Chondrocyte (in vitro differentiated cells): ENCODE measurements at regions not wholly inside any gene's neighbourhood (a gene's known extent, or its start where the extent isn't known, plus 50 kb on each side); places are given as distances from the start of the nearest gene placed in this dataset.

ENCODE experiments used
- DNase-seq: peaks from one replicate; pipeline ENCODE4 v3.0.0; 2021; ENCODE audit warnings: mixed read lengths, low spot score
- H3K27ac Mint-ChIP-seq: one replicate; pipeline ENCODE4 v1.8.0; 2021; ENCODE audit warnings: mild to moderate bottlenecking, moderate library complexity, mixed read lengths; ENCODE audit not compliant: unreplicated experiment
- H3K27me3 Mint-ChIP-seq: 2 replicates; pipeline ENCODE4 v1.8.0; 2021; ENCODE audit warnings: low read depth, mixed read lengths
- H3K36me3 Mint-ChIP-seq: 2 replicates; pipeline ENCODE4 v1.8.0; 2021; ENCODE audit warnings: low read depth, mixed read lengths
- H3K4me1 Mint-ChIP-seq: 2 replicates; pipeline ENCODE4 v1.8.0; 2021; ENCODE audit warnings: low read depth, mild to moderate bottlenecking, mixed read lengths
- H3K4me3 Mint-ChIP-seq: one replicate; pipeline ENCODE4 v1.8.0; 2021; ENCODE audit warnings: mild to moderate bottlenecking, moderate library complexity, mixed read lengths; ENCODE audit not compliant: unreplicated experiment
- H3K9me3 Mint-ChIP-seq: 2 replicates; pipeline ENCODE4 v1.8.0; 2021; ENCODE audit warnings: low read depth, mixed read lengths
- CTCF ChIP-seq: fragments of 200-600 bp; sonication (generic); IDR thresholded peaks from 2 replicates; pipeline ENCODE4 v1.5.0; 2021; ENCODE audit warnings: antibody characterized with exemption, mild to moderate bottlenecking, moderate library complexity

GRCh38 chr1:25167269-25168192 is 64.8 kb downstream of the SYF2 start:
- H3K4me1 Mint-ChIP-seq, result peaks cover 5% of the 10 kb centered on the region
- H3K36me3 Mint-ChIP-seq, result peaks cover 1% of the 10 kb centered on the region
- TF ChIP-seq CTCF, result no peak
- peaks cover 5% of the 10 kb centered on the region for H3K9me3 Mint-ChIP-seq
- peaks cover 7% of the 10 kb centered on the region for H3K27me3 Mint-ChIP-seq
- no peak overlapping the region for H3K4me3 Mint-ChIP-seq
- no peak overlapping the region for H3K27ac Mint-ChIP-seq
- DNase-seq, result no peak

- no peak overlapping the region for H3K4me3 Mint-ChIP-seq
- no peak for TF ChIP-seq CTCF
- peaks cover 10% of the 10 kb centered on the region for H3K27me3 Mint-ChIP-seq
- H3K4me1 Mint-ChIP-seq, result peaks cover 5% of the 10 kb centered on the region
- H3K9me3 Mint-ChIP-seq, result peaks cover 5% of the 10 kb centered on the region
- DNase-seq, result no peak
- peaks cover 1% of the 10 kb centered on the region for H3K36me3 Mint-ChIP-seq
- no peak overlapping the region for H3K27ac Mint-ChIP-seq
Measured at GRCh38 chr1:25166847-25167246, 65.5 kb downstream of the SYF2 start.

GRCh38 chr1:25163986-25164385 is 68.3 kb downstream of the SYF2 start:
- peaks cover 24% of the 10 kb centered on the region for H3K27me3 Mint-ChIP-seq
- DNase-seq, result no peak
- peaks cover 1% of the 10 kb centered on the region for H3K36me3 Mint-ChIP-seq
- peaks cover 8% of the 10 kb centered on the region for H3K9me3 Mint-ChIP-seq
- peaks cover 5% of the 10 kb centered on the region for H3K4me1 Mint-ChIP-seq
- TF ChIP-seq CTCF, result no peak
- H3K27ac Mint-ChIP-seq, result no peak overlapping the region
- no peak overlapping the region for H3K4me3 Mint-ChIP-seq

- Mint-ChIP-seq H3K27me3 (peaks cover 19% of the 10 kb centered on the region), H3K4me3 (no peak overlapping the region), H3K36me3 (peaks cover 1% of the 10 kb centered on the region), H3K4me1 (no peaks in the 10 kb centered on the region), H3K27ac (no peak overlapping the region), H3K9me3 (peaks cover 16% of the 10 kb centered on the region)
- no peak for DNase-seq
- no peak for TF ChIP-seq CTCF
Measured at GRCh38 chr1:25161981-25162380, 70.3 kb downstream of the SYF2 start.

GRCh38 chr1:25157846-25158245 is 74.5 kb downstream of the SYF2 start:
- Mint-ChIP-seq H3K27me3 (peaks cover 38% of the 10 kb centered on the region), H3K27ac (no peak overlapping the region), H3K4me3 (no peak overlapping the region), H3K9me3 (peaks cover 25% of the 10 kb centered on the region), H3K36me3 (peaks cover 10% of the 10 kb centered on the region), H3K4me1 (no peaks in the 10 kb centered on the region)
- no peak for DNase-seq
- no peak for TF ChIP-seq CTCF
